ENCODE measurements at regions not wholly inside any gene's neighbourhood (a gene's known extent, or its start where the extent isn't known, plus 50 kb on each side); places are given as distances from the start of the nearest gene placed in this dataset.

GRCh38 chr15:36527235-36528162, 51.9 kb upstream of the CDIN1 start:
- Histone ChIP-seq H3K4me2 (ENCODE audit: low read depth, low read length) (no peak overlapping the region), H2BK15ac (ENCODE audit: low read depth, low read length) (no peak overlapping the region), H4K20me1 (ENCODE audit: insufficient read depth, low read length) (no peaks in the 10 kb centered on the region), H2AK9ac (replicated peaks; ENCODE audit: low read depth, low read length, poor library complexity) (no peak overlapping the region), H3K56ac (ENCODE audit: extremely low read depth, insufficient read depth, low read length) (no peak overlapping the region), H3K23ac (ENCODE audit: low read depth, low read length) (no peak overlapping the region), H2AK5ac (ENCODE audit: low read depth, low read length) (no peak overlapping the region), H2BK120ac (ENCODE audit: low read depth, low read length) (no peak overlapping the region), H2BK5ac (ENCODE audit: low read depth, low read length, poor library complexity, severe bottlenecking) (no peak overlapping the region), H3K27ac (ENCODE audit: insufficient read depth, low read length) (no peak overlapping the region), H3K9ac (ENCODE audit: low read depth, low read length) (no peak overlapping the region), H3K9me3 (ENCODE audit: control insufficient read depth, insufficient read depth, low read length) (no peaks in the 10 kb centered on the region), H4K8ac (ENCODE audit: low read depth in 2 of 2, low read length in 2 of 2) (no peak overlapping the region), H3K36me3 (ENCODE audit: control insufficient read depth, insufficient read depth, low read length) (no peaks in the 10 kb centered on the region), H3K14ac (replicated peaks; ENCODE audit: low read depth, low read length) (no peak overlapping the region), H3K4me1 (ENCODE audit: control insufficient read depth, insufficient read depth, low read length) (no peaks in the 10 kb centered on the region), H3K79me1 (ENCODE audit: low read depth in 1 of 2, low read length in 2 of 2) (no peaks in the 10 kb centered on the region), H2AFZ (replicated peaks; ENCODE audit: low read length, poor library complexity) (no peak overlapping the region), H3K18ac (ENCODE audit: low read depth, low read length) (no peak overlapping the region), H3K9me1 (ENCODE audit: insufficient read depth, low read length) (no peaks in the 10 kb centered on the region), H3K27me3 (ENCODE audit: control insufficient read depth, insufficient read depth, low read length) (no peaks in the 10 kb centered on the region), H2BK20ac (ENCODE audit: low read depth, low read length) (no peak overlapping the region), H4K91ac (ENCODE audit: insufficient read depth, low read depth, low read length) (no peak overlapping the region), H4K5ac (ENCODE audit: low read depth, low read length) (no peak overlapping the region), H3K4ac (ENCODE audit: low read depth, low read length) (no peak overlapping the region), H3K4me3 (ENCODE audit: insufficient read depth, low read depth, low read length) (no peak overlapping the region)
- no TSS peak for BruUV-seq (replicated peaks)
- WGBS, 2 experiments (ENCODE audit: extremely low coverage in 2 of 2, insufficient read length in 1 of 2) = no CpG with 5 or more reads among the region's 9 CpGs
- POLR2A ChIA-PET (ENCODE audit: unreplicated experiment) = no interaction called here
- in situ Hi-C loops (cut with MboI; ENCODE audit: low sequenced_read_pairs) (no loop called here), dilution Hi-C loops (cut with HindIII; ENCODE audit: low sequenced_read_pairs, unreplicated experiment) (no loop called here), intact Hi-C loops (cut with micrococcal nuclease) (no loop called here)
- ATAC-seq (ENCODE audit: low read depth) (no peak), DNase-seq (no peak)
- CTCF ChIA-PET = interaction anchor here (0.6 kb wide), 2 partner anchors 164 to 418 kb away, joined by 3 to 5 read pairs; no protein-coding TSS in a partner anchor
- TF ChIP-seq MXI1 (IDR thresholded peaks at IDR 0.05; ENCODE audit: borderline replicate concordance, low read depth, low read length) (no peak), FOS (IDR thresholded peaks at IDR 0.05; ENCODE audit: low read depth, low read length) (no peak), CEBPB (IDR thresholded peaks at IDR 0.05; ENCODE audit: low read depth, low read length) (no peak), NFE2L2 (IDR thresholded peaks at IDR 0.05; ENCODE audit: low read depth, low read length) (no peak), POLR2A (IDR thresholded peaks at IDR 0.05; ENCODE audit: low read depth, low read length) (no peak), RCOR1 (IDR thresholded peaks at IDR 0.05; ENCODE audit: insufficient replicate concordance, low read length) (no peak), USF2 (IDR thresholded peaks at IDR 0.05; ENCODE audit: low read depth, low read length) (no peak), RFX5 (IDR thresholded peaks at IDR 0.05; ENCODE audit: low read depth, low read length) (no peak), SMC3 (IDR thresholded peaks at IDR 0.05; ENCODE audit: low read depth, low read length) (no peak), RAD21 (IDR thresholded peaks at IDR 0.05; ENCODE audit: low read length) (no peak), MAFK (IDR thresholded peaks at IDR 0.05; ENCODE audit: low read depth, low read length) (no peak), CTCF (conservative IDR thresholded peaks at IDR 0.05; ENCODE audit: low read depth, low read length) (no peak), BHLHE40 (IDR thresholded peaks at IDR 0.05; ENCODE audit: low read depth, low read length) (no peak), ELK1 (IDR thresholded peaks at IDR 0.05; ENCODE audit: borderline replicate concordance, low read depth, low read length) (no peak), CHD1 (IDR thresholded peaks at IDR 0.05; ENCODE audit: low read depth, low read length) (no peak)

All from IMR-90 (cell line).